Smooth muscle cell (in vitro differentiated cells): ENCODE measurements at regions not wholly inside any gene's neighbourhood (a gene's known extent, or its start where the extent isn't known, plus 50 kb on each side); places are given as distances from the start of the nearest gene placed in this dataset.

Experiments
- DNase-seq: peaks from one replicate; lab custom pipeline; 2025; ENCODE audit not compliant: unreplicated experiment; lab: John Stamatoyannopoulos, UW
- H2AFZ ChIP-seq: fragments of 200-600 bp; sonication (generic); 2 replicates; pipeline ENCODE4 v1.6.0; 2016; ENCODE audit warnings: antibody characterized with exemption, low read depth, mild to moderate bottlenecking
- H3F3A ChIP-seq: fragments of 200-600 bp; sonication (generic); 2 replicates; pipeline ENCODE4 v1.6.0; 2017; ENCODE audit warnings: antibody characterized with exemption, low read depth
- H3K27ac ChIP-seq: fragments of 200-600 bp; sonication (generic); 2 replicates; pipeline ENCODE4 v1.5.1; 2016; ENCODE audit warnings: low read depth, mild to moderate bottlenecking
- H3K27me3 ChIP-seq: fragments of 200-600 bp; sonication (generic); 2 replicates; pipeline ENCODE4 v1.6.1; 2016; ENCODE audit warnings: low read depth, mild to moderate bottlenecking
- H3K36me3 ChIP-seq: fragments of 200-600 bp; sonication (generic); 2 replicates; pipeline ENCODE4 v1.5.1; 2016; ENCODE audit warnings: low read depth
- H3K4me1 ChIP-seq: fragments of 200-600 bp; sonication (generic); 2 replicates; pipeline ENCODE4 v1.5.1; 2016; ENCODE audit warnings: low read depth
- H3K4me2 ChIP-seq: fragments of 200-600 bp; sonication (generic); 2 replicates; pipeline ENCODE4 v1.6.0; 2016; ENCODE audit warnings: mild to moderate bottlenecking
- H3K4me3 ChIP-seq: fragments of 200-600 bp; sonication (generic); 2 replicates; pipeline ENCODE4 v1.5.1; 2016; ENCODE audit warnings: mild to moderate bottlenecking
- H3K79me2 ChIP-seq: fragments of 200-600 bp; sonication (generic); 2 replicates; pipeline ENCODE4 v1.6.0; 2016; ENCODE audit warnings: low read depth, mild to moderate bottlenecking
- H3K9ac ChIP-seq: fragments of 200-600 bp; sonication (generic); 2 replicates; pipeline ENCODE4 v1.6.0; 2016; ENCODE audit warnings: low read depth
- H3K9me3 ChIP-seq: fragments of 200-600 bp; sonication (generic); replicated peaks from 2 replicates; pipeline ENCODE4 v1.5.1; 2016; ENCODE audit warnings: low read depth
- H4K20me1 ChIP-seq: fragments of 200-600 bp; sonication (generic); 2 replicates; pipeline ENCODE4 v1.6.0; 2016; ENCODE audit warnings: low read depth
- CTCF ChIP-seq: fragments of 200-600 bp; sonication (generic); IDR thresholded peaks from 2 replicates; pipeline ENCODE4 v1.5.1; 2017; ENCODE audit warnings: borderline replicate concordance, mild to moderate bottlenecking, antibody characterized with exemption; ENCODE audit not compliant: insufficient read depth, poor library complexity, severe bottlenecking
- WGBS: methylation state at CpG from one replicate; pipeline ENCODE4 v1.1.7; 2016; ENCODE audit warnings: low lambda C conversion rate; 5-methylcytosine and 5-hydroxymethylcytosine counted together

- Histone ChIP-seq H3K27ac (no peak overlapping the region), H3F3A (no peaks in the 10 kb centered on the region), H2AFZ (no peak overlapping the region), H3K4me1 (no peaks in the 10 kb centered on the region), H3K9me3 (peaks cover 3% of the 10 kb centered on the region), H3K4me2 (no peak overlapping the region), H3K4me3 (no peak overlapping the region), H4K20me1 (no peaks in the 10 kb centered on the region), H3K36me3 (no peaks in the 10 kb centered on the region), H3K79me2 (no peaks in the 10 kb centered on the region), H3K27me3 (no peaks in the 10 kb centered on the region), H3K9ac (no peak overlapping the region)
- TF ChIP-seq CTCF = no peak
- DNase-seq = no peak
- 47% methylated on average over 2 of the region's 2 CpGs for WGBS
These were observed 55.2 kb upstream of the CBLN4 start for GRCh38 chr20:56060486-56060885.

- 91% methylated on average over 1 of the region's 1 CpG for WGBS
- Histone ChIP-seq H2AFZ (no peak overlapping the region), H3K36me3 (no peaks in the 10 kb centered on the region), H3K27me3 (no peaks in the 10 kb centered on the region), H3K27ac (no peak overlapping the region), H3K9ac (no peak overlapping the region), H3K4me2 (no peak overlapping the region), H3K4me3 (no peak overlapping the region), H3F3A (no peaks in the 10 kb centered on the region), H4K20me1 (no peaks in the 10 kb centered on the region), H3K79me2 (no peaks in the 10 kb centered on the region), H3K9me3 (peaks cover 7% of the 10 kb centered on the region), H3K4me1 (no peaks in the 10 kb centered on the region)
- no peak for TF ChIP-seq CTCF
- no peak for DNase-seq
These were observed 63.7 kb upstream of the CBLN4 start for GRCh38 chr20:56069016-56069415.

- DNase-seq = no peak
- H3K36me3 ChIP-seq = no peaks in the 10 kb centered on the region
- H2AFZ ChIP-seq = no peak overlapping the region
These were observed 66.8 kb upstream of the CBLN4 start for GRCh38 chr20:56072165-56072564.

More at GRCh38 chr20:56072165-56072564, 66.8 kb upstream of the CBLN4 start:
- Histone ChIP-seq H3K4me1 (no peaks in the 10 kb centered on the region), H3K27ac (no peak overlapping the region), H3K4me2 (no peak overlapping the region), H4K20me1 (no peaks in the 10 kb centered on the region), H3F3A (no peaks in the 10 kb centered on the region), H3K9me3 (peaks cover 7% of the 10 kb centered on the region), H3K4me3 (no peak overlapping the region), H3K9ac (no peak overlapping the region), H3K79me2 (no peaks in the 10 kb centered on the region), H3K27me3 (no peaks in the 10 kb centered on the region)
- no peak for TF ChIP-seq CTCF
- WGBS = 61% methylated on average over 1 of the region's 1 CpG
